C4-2B (cell line): ENCODE measurements at regions not wholly inside any gene's neighbourhood (a gene's known extent, or its start where the extent isn't known, plus 50 kb on each side); places are given as distances from the start of the nearest gene placed in this dataset.

Experiments
- CTCF ChIP-seq: fragments of 450-650 bp; conservative IDR thresholded peaks from 2 replicates; pipeline ENCODE4 v1.5.1; 2017; ENCODE audit warnings: mild to moderate bottlenecking
- ZFX ChIP-seq: fragments of 450-650 bp; IDR thresholded peaks from 2 replicates; pipeline ENCODE4 v1.6.1; 2017

GRCh38 chr5:167624053-167624452 is 667.4 kb upstream of the WWC1 start:
- TF ChIP-seq CTCF (no peak), ZFX (no peak)
